GM21390 (cell line): ENCODE measurements at regions not wholly inside any gene's neighbourhood (a gene's known extent, or its start where the extent isn't known, plus 50 kb on each side); places are given as distances from the start of the nearest gene placed in this dataset.
A peak's percentile ranks its signal among the peaks of the same experiment; 100 is the strongest.
"Not testable (repeated sequence)": the region's sequence is repeated elsewhere in the genome, so short reads cannot be mapped to it uniquely, and the experiment has no call there.

Experiments used
- ATAC-seq: cut with Tn5 transposase; IDR thresholded peaks from one replicate; pipeline ENCODE4 v1.9.1; 2021; ENCODE audit not compliant: unreplicated experiment

DNA sequence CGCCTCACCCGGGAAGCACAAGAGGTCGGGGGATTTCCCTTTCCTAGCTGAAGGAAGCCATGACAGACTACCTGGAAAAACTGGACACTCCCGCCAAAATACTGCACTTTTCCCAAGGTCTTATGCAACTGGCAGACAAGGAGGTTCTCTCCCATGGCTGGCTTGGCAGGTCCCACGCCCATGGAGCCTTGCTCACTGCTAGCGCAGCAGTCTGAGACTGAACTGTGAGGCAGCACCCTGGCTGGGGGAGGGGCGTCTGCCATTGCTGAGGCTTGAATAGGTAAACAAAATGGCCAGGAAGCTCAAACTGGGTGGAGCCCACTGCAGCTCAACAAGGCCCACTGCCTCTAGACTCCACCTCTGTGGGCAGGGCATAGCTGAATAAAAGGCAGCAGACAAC lies 92.1 kb downstream of the C4BPA start:
- not testable (repeated sequence) for ATAC-seq

DNA sequence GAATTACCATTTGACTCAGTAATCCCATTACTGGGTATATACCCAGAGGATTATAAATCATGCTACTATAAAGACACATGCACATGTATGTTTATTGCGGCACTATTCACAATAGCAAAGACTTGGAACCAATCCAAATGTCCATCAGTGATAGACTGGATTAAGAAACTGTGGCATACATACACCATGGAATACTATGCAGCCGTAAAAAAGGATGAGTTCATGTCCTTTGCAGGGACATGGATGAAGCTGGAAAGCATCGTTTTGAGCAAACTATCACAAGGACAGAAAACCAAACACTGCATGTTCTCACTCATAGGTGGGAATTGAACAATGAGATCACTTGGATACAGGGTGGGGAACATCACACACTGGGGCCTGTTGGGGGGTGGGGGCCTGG lies 97.5 kb downstream of the C4BPA start:
- ATAC-seq: not testable (repeated sequence)

DNA sequence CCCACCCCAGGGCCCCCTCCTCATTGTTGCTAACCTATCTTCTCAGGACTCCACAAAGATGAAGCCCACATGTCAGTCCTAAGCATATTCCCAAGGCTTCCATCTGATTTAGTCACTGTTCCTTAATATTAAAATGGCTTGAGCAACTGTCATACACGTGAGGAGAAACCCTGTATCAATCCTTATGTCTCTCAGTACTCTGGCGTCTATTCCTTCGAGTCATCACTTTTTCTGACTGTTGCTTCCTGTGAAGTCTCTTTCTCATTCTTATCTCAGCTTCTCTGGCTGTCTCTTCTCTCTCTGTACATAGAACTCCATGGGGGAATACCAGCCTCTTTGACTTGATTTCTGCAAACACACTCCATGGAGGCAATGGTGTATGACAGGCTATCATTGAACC lies 98.4 kb downstream of the C4BPA start:
- ATAC-seq: no peak

DNA sequence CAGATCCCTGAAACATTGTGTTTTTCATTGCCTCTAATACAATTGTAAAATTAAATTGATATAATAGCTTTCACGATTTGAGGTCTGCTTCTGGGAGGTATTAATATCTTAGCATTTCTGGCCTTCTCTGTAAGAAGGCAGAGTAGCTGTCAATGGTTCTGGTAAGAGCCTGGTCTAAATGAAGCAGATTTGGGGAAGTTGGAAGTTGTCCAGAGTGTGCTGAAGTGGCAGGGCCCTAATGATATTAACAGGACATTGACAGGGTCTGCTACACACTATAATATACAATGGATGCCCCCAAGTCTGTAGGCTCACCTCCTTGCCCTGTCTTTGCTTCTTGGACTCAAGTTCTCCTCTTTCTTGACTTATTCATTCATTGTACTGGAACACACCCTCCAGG lies 99.5 kb downstream of the C4BPA start:
- no peak for ATAC-seq

DNA sequence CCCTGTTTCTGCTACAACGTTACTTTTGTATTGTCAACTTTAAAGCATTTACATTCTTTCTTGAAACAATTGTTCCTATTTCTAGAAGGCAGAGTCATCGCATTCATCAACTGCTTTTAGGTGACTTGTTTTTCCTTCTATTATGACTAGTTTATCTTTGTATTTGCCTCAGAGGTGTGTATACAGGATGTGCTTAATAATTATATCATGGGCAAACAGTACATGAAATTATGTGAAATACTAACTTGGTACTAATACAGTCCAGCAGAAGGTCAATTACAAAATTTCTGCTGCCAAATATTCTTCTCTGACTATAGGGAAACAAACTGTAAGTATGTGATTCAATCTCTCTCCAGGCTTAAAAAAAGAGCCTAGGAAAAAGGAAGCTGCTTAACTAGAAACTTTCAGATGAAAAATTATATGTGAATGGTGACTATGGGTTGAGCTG lies 101.6 kb downstream of the C4BPA start:
- no peak for ATAC-seq

DNA sequence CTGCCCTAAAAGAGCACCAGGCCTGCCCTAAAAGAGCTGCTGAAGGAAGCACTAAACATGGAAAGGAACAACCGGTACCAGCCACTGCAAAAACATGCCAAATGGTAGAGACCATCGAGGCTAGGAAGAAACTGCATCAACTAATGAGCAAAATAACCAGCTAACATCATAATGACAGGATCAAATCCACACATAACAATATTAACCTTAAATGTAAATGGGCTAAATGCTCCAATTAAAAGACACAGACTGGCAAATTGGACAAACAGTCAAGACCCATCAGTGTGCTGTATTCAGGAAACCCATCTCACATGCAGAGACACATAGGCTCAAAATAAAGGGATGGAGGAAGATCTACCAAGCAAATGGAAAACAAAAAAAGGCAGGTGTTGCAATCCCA lies 104.7 kb downstream of the C4BPA start:
- ATAC-seq: not testable (repeated sequence)

DNA sequence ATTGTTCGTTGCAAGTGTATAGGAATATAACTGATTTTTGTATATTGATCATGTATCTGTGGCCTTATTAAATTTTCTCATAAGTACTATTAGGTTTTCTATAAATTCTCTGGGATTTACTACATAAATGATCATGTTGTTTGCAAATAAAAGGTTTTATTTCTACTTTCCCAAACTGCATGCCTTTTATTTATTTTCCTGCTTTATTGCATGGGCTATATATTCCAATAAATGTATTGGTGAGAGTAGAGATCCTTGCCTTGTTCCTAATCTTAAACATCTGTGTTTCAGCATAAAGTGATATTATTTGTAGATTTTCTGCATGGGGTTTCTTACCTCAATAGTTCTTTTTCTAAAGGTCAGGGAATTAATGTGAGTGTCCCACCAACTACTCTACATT lies 107.0 kb upstream of the CD55 start:
- no peak for ATAC-seq

DNA sequence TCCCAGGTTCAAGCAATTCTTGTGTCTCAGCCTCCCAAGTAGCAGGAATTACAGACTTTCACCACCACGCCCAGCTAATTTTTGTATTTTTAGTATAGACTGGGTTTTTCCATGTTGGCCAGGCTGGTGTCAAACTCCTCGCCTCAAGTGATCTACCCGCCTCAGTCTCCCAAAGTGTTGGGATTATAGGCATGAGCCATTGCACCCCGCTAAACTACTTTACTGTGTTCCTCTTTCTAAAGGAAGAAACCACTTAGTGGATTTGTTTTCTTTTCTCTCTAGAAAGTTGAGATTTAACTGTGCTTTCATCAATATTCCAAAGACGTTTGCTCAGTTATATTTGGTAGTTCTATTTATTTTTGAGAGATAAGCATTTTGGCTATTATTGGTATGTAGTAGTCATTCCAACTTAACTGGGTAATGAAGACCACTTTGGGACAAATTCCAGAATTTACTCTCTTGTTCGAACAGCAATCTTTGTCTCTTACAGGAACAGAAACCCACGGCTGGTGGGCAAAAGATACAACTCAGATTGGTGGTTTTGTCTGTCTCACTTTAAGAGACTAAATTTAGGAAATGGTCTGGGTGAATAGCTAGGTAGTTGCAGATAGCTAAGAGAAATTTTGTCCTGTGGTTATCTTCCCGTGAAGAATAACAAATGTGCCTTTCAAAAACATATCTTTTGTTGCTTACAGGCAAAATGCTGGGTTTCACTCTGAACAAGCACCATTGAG lies 103.5 kb upstream of the CD55 start:
- ATAC-seq: peak; percentile 72

DNA sequence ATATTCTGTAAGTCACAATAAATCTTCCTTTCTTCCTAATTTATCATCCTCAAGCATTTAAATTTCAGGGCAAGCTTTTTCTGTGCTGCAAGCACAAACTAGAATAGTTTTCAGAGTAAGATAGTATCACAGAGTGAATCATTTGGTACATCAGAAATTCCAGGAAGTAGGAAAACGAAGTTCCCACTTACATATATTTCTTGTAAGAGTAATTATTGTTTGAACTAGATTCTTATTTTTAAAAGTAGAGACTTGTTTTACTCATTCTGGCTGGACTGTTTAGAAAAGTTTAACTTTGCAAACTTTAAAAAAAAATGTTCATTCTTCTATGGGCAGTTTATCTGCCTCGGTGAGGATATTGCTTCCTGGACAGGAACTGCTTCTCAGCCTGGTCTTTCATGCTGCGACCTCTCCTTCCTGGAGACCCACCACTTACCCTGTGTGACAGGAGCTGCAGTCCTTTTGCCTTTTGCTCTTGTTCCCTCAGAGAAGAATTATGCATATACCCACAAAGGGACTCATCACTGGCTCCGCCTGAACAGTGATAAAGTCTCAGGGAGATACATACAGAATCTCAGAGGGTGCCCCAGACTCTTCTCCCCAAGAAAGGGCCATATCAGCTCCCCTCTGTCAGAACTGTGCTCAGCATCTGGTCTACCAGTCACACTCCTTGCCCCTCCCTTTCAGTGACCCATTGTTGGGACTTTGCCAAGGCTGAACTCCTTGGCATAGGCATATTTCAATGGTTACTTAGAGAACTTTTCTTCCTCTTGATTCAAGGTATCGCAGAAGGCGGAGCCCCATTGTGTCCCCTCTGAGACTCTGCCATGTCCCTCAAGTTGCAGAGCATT lies 102.7 kb upstream of the CD55 start:
- no peak for ATAC-seq

DNA sequence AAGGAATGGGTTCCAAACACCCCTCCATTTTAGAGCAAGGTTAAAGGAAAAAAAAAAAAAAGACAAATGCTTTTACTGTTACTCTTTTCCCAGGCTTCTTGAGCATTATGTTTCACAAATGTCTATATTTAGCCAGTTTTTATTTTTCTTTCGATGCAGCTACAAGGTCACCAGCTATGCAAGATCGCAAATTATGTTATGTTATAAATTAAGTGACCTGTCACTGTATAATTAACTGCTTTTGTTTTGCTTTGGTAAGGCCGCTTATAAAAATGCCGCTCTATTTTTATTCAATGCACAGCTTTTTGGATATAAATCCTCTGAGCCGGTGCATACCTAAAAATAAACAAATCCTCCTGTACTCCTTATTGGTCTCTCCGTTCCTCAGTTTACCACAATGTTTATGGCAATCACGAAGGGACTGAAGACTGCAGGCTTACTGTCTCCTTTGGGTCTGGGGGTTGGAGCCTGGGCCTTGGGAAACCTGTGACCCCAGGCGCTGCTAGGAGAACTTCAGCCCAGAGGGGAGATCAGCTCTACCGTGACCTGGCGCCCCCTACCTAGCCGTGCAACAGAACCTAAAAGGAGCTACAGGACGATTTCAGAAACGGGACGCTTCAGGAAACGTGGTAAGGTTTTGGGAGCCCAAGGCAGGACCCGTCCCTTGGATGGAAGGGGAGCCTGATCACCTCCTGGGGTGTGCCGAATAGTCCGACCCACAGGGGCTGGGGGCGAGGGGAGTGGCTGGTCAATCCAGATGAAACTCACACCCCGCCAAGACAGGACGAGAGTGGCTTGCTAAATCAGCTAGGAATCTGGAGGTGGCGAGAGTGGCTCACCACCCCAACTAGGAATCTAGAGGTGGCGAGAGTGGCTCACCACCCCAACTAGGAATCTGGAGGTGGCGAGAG lies 101.2 kb upstream of the CD55 start:
- no peak for ATAC-seq

DNA sequence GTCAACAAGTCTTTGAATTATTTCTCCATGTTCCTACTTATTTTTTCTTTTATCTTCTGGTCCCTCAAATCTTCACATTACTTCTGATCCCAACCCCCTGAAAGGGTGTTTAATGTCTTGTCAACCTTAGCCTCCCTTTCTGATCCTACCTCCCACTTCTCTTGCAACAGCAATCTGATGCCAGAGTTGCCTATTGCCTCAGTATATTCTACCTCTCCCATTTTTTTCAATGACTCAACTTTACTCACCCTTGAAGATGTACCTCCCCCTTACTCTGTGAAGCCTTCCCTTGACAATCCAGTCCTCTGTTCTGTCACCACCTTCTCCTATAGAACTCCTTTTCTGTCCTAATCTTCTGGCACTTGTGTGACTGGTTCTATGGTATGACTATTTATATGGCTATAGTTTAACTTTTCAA lies 99.5 kb upstream of the CD55 start:
- no peak for ATAC-seq

DNA sequence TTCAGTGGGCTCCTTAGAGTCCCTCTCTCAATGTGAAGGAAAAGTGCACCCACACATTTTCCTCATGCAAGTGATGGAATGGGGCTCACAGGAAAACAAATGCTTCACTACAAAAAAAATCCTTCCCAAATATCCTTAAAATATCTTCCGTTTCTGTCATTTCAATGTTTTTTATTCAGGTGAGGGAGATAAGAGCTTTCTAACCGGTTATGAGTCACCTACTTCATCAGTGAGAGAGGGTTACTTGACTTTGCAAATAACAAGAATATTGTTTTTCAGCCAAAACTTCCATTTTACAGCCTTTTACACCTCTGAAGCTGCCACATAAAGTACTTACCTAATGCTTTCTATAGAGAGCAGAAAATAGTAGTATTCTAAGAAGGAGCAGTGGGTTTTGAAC lies 98.3 kb upstream of the CD55 start:
- no peak for ATAC-seq

DNA sequence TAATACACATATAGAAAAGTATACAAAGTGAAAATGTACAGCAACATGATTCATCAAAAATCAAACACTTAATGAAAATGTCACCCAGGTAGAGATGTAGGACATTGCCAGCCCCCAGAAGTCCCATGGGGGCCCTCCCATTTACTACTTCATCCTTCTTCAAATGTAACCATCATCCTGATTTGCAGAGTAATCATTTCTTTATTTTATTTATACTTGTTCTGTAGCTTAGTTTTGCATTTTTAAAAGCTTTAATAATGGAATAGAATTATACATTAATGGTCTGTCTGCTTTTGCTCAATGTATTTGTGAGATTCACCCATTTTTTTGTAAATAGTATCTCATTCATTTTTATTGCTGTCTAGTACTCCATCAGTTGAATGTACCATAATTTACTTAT lies 96.8 kb upstream of the CD55 start:
- ATAC-seq: no peak

DNA sequence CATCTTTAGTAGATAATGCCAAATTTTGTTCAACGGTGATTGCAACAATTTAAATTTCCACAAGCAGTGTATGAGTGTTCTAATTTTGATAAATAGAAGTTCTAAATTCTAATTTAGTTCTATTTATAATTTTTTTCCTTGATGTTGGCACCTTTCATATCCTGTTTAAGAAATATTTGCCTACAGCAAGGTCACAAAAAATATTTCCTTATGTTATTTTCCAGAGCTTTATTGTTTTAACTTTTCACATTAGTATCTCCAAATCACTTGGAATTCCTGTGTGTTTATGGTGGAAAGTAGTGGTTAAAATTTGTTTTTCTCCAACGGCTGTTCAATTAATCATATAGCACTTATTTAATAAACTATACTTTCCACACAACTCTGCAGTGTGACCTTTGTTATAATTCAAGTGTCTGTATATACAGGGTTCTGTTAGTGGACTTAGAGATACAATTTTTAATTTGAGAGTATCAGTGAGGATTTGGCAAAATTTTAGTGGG lies 94.3 kb upstream of the CD55 start:
- ATAC-seq: no peak

DNA sequence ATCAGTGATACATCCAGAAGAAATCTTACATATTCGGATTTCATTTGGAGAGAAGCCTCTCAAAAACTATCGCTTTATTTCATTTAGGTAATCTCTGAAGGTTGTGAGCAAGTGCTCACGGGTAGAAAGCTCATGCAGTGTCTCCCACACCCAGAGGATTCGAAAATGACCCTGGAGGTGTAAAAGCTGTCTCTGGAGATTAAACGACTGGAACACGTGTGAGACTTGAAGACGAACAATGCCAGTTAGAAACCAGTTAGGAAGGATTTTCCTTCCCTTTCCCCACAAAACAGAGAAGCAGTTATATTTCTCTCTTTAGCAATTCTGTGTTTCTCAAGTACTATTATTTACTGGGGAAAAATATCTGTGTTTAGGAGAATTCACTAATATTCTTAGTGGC lies 92.5 kb upstream of the CD55 start:
- ATAC-seq: no peak

DNA sequence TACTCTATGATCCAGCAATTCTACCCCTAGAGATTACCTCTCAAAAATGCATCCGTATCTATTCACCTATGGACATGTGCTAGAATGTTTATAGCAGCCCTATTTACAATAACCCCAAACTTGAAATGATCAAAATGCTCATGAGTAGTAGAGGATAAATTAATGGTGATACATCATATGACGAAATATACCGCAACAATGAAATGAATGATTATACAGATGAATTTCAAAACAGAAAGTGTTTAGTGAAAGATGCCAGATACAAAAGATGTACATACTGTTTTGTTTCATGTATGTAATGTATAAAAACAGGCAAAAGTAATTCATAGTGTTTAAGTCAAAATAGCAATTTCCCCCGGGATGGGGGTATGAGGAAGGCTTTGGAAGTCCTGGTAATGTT lies 91.0 kb upstream of the CD55 start:
- no peak for ATAC-seq

DNA sequence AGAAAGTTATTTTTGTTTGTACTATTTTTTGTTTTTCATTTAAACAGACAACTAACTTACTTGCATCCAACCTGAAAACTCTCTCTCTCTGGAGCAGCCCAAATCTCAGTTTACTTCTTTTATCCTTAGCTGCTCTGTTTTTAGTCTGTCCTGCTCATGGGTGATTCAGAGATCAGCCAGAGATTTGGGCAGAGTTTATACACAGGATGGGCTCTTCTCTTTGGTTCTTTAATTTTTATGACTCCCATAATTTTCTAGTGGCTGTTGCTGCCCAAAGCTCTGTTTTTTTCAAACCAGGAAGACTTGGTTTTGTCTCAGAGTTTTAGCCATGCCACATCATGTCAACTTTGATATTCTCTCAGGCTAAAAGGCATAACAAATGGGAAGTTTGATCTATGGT lies 86.8 kb upstream of the CD55 start:
- ATAC-seq: no peak

DNA sequence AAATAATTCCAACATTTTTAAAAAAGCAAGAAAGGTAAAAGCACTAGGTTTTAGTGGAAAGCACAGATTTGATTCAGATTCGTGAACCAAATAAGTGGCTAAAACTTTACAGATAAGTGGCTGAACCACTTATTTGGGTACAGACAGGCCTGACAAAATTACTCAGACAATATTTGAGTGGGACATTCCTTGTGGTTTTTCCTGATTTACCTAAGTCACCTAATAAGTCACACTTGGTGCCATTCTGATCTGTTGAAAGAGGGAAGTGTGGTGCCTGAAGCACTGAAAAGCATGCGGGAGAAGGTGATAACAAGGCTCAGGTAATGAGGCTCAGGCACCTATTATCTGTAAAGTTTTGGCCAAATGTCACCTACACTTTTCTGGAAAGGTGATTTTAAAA lies 81.6 kb upstream of the CD55 start:
- ATAC-seq: no peak

DNA sequence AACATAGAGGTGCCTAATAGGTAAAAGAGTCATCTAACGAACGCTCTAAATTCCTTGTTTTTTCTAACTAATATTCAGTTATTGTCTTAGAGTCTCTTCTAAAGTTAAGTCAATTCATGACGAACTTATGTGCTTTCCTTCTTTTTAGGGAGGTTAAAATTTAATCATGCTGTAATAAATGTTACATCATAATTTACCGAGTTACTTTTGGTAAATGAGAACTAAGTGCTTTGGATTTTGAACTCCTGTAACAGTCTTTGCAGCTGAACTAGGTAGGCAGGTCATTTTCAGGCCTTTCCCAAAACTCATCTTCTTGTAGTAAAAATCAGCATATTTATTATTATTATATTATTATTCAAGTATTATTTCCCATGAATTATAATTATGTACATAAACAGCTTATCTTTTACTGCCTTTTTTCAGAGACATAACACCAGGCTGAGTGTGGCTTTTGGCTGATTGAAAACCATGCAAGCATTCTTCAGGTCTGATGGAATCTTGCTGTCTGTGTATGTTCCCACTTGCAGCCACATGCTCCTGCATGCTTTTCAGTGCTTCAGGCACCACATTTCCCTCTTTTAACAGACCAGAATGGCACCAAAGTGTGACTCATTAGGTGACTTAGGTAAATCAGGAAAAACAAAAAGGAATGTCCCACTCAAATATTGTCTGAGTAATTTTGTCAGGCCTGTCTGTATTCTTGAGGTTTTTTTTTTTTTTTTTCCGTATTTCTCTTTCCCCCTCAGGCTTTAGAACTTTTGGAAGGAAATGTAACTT lies 81.0 kb upstream of the CD55 start:
- ATAC-seq: no peak

DNA sequence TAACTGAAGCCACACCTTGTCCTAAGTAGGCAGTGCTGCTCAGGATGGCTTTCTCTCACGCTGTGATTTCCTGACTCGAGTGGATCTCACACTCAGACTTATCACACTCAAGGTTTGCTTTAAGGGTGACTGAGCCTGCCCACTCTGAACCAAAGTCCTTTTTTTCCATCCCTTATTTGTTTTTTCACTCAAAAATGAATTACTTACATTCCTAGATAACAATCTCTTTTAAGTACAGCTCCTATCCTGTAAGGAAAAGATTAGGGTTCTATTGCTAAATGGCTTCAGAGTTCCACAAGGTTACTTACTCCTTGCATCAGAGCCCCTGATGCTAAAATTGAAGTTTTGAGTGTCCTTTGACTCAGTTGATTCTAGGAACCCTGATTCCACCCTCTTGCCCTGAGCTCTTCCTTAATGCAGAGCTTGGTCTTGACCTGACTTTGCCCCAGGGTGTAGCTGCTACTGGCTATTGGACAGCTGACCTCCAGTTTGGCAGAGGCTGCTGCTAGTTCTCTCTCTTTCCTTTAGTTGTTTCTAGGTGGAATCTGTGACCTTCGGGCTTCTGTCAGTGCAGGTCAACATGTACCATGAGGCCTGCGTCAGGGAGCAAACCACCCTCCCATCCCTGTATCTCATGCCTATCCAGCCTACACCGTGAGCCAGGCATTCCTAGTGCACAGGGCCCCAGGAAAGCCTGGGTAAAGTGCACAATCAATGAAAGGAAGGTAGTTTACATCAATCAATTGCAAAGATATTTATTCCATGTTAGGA lies 80.1 kb upstream of the CD55 start:
- ATAC-seq: no peak
